HAP-1 (cell line): ENCODE measurements at regions not wholly inside any gene's neighbourhood (a gene's known extent, or its start where the extent isn't known, plus 50 kb on each side); places are given as distances from the start of the nearest gene placed in this dataset.

Experiments used
- DNase-seq, 2 experiments: peaks; one replicate each; pipeline ENCODE4 v3.0.0-alpha.2; 2016 to 2020; ENCODE audit warnings: low spot score in 2 of 2
- H3K27me3 ChIP-seq: fragments of 250-450 bp; sonication (Bioruptor Pico); 2 replicates; pipeline ENCODE4 v1.5.1; 2020; ENCODE audit warnings: low read depth, mild to moderate bottlenecking, moderate library complexity
- H3K36me3 ChIP-seq: fragments of 250-450 bp; sonication (Bioruptor Pico); replicated peaks from 2 replicates; pipeline ENCODE4 v1.5.1; 2020; ENCODE audit warnings: mild to moderate bottlenecking
- H3K4me1 ChIP-seq: fragments of 250-450 bp; sonication (Bioruptor Pico); 2 replicates; pipeline ENCODE4 v1.5.1; 2020; ENCODE audit warnings: mild to moderate bottlenecking
- H3K4me3 ChIP-seq: fragments of 250-450 bp; sonication (Bioruptor Pico); 2 replicates; pipeline ENCODE4 v1.5.1; 2020; ENCODE audit warnings: mild to moderate bottlenecking, moderate library complexity
- H3K9me3 ChIP-seq: fragments of 250-450 bp; sonication (Bioruptor Pico); 2 replicates; pipeline ENCODE4 v1.5.1; 2020; ENCODE audit warnings: mild to moderate bottlenecking, moderate library complexity
- in situ Hi-C: fragments of 300-500 bp; cut with MboI; formaldehyde crosslinking; loops from 3 replicates; pipeline ENCODE4 v1.14.3; 2020; ENCODE audit warnings: low sequenced_read_pairs, inconsistent platforms, mixed read lengths

DNA sequence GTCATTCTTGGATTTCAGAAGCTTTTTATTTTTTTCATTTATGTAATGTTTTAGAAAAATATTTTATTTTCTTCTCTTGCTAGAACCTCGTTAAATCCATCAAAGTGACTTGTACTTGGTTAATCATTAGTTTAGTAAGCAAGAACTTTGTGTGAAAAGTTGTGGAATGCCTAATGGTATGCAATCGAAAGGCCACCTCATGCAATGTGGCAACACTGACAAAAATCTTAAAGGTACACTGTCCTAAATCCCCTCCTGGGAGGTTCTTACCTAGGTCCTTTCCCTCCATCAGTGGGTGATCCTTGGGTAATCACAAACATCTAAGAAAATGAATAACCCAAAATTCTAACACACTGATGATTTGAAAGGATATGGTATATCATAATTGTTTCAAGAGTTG, 304.2 kb downstream of the DNAH5 start:
- DNase-seq = no peak
- Histone ChIP-seq H3K4me3 (no peak overlapping the region), H3K4me1 (no peaks in the 10 kb centered on the region), H3K36me3 (no peaks in the 10 kb centered on the region), H3K9me3 (no peaks in the 10 kb centered on the region), H3K27me3 (no peaks in the 10 kb centered on the region)
- in situ Hi-C loops = no loop called here

DNA sequence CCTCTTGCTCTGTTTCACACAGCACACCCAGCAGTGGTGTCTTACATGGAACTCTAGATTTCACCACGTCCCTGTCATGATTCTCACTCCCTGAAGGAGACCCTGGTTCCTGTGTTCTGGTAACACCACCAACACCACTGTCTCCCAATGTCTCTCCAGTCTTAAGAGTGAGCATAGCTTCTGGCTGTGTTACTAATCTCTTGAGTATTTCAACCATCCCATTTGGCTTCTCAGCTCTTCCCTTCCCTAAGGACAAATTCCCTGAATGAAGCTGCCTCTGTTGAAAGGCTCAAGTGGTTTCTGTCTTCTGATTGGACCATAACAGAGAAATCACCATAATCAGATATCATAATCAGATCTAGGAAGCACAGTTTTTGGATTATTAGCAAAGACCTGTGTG, 311.8 kb downstream of the DNAH5 start:
- no peaks in the 10 kb centered on the region for H3K36me3 ChIP-seq
- H3K4me1 ChIP-seq = no peaks in the 10 kb centered on the region
- in situ Hi-C loops = no loop called here
- H3K4me3 ChIP-seq = no peak overlapping the region
- no peaks in the 10 kb centered on the region for H3K27me3 ChIP-seq
- no peaks in the 10 kb centered on the region for H3K9me3 ChIP-seq
- DNase-seq = no peak

DNA sequence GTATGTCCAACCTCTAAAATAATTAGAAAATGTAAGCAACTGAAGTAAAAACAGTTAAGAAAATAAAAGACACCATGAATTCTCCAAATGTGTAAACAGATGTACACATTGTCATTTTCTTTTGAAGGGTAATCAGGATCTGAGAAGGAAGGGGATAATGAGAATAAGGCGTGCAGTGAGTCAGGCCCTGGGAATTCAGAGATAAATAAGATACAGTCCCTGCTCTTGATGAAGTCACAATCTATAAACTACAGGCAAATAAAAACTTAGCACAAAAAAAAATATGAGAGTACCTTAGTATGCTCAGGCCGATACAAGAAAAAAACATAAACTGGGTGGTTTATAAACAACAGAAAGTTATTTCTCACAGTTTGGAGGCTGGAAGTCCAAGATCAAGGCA, 315.3 kb downstream of the DNAH5 start:
- H3K4me3 ChIP-seq = no peak overlapping the region
- in situ Hi-C loops = no loop called here
- H3K4me1 ChIP-seq = no peaks in the 10 kb centered on the region
- H3K36me3 ChIP-seq = no peaks in the 10 kb centered on the region
- H3K9me3 ChIP-seq = no peaks in the 10 kb centered on the region
- H3K27me3 ChIP-seq = no peaks in the 10 kb centered on the region
- no peak for DNase-seq

DNA sequence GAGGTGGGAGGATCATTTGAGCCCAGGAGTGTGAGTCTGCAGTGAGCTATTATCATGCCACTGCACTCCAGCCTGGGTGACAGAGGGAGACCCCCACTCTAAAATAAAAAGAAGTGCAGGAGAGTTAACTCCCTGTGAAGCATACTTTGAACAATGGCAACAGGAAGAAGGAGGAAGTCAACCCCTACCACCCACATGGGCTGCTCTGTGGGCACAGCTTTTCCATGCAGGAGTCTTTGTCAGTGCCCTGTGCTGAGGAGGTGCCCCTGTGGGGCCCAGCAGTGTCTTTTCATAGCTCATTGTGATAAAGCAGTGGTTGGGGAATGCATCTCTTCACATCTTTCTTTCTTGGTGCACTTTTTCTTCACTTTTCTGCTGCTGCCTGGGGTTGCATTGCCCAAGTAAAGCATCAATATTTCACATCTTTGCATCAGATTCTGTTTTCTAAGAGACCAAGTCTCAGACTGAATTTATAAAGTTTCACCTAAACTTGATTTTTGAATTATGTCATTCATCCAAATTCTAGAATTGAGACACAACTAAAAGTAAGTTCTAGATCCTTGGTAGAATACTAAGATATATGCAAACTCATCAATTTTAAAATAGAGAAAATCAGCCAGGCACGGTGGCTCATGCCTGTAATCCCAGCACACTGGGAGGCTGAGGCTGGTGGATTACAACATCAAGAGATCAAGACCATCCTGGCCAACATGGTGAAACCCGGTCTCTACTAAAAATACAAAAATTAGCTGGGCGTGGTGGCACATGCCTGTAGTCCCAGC, 316.6 kb downstream of the DNAH5 start:
- Histone ChIP-seq H3K9me3 (no peaks in the 10 kb centered on the region), H3K4me3 (no peak overlapping the region), H3K36me3 (no peaks in the 10 kb centered on the region), H3K27me3 (no peaks in the 10 kb centered on the region), H3K4me1 (no peaks in the 10 kb centered on the region)
- in situ Hi-C loops = no loop called here
- no peak for DNase-seq

DNA sequence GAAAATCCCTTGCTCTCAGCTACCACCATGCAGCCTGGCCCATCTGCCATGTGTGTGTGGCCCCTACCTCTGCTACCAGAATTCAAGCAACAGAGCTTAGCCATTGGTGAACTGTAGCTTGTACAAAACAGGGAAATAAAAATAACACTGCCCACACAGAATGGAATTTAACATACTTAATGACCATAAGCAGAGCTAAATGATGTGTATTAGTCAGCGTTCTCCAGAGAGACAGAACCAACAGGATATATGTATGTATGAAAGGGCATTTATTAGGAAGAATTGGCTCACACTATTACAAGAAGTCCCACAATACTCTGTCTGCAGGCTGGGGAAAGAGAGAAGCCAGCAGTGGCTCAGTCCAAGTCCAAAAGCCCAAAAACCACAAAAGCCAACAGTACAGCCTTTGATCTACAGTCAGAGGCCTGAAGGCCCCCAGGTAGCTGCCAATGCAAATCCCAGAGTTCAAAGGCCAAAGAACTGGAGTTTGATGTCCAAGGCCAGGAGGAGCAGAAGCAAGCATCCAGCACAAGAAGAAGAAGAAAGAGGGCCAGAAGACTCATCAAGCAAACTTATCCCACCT, 318.8 kb downstream of the DNAH5 start:
- Histone ChIP-seq H3K36me3 (no peaks in the 10 kb centered on the region), H3K27me3 (no peaks in the 10 kb centered on the region), H3K4me3 (no peak overlapping the region), H3K4me1 (no peaks in the 10 kb centered on the region), H3K9me3 (no peaks in the 10 kb centered on the region)
- DNase-seq = no peak
- in situ Hi-C loops = no loop called here

DNA sequence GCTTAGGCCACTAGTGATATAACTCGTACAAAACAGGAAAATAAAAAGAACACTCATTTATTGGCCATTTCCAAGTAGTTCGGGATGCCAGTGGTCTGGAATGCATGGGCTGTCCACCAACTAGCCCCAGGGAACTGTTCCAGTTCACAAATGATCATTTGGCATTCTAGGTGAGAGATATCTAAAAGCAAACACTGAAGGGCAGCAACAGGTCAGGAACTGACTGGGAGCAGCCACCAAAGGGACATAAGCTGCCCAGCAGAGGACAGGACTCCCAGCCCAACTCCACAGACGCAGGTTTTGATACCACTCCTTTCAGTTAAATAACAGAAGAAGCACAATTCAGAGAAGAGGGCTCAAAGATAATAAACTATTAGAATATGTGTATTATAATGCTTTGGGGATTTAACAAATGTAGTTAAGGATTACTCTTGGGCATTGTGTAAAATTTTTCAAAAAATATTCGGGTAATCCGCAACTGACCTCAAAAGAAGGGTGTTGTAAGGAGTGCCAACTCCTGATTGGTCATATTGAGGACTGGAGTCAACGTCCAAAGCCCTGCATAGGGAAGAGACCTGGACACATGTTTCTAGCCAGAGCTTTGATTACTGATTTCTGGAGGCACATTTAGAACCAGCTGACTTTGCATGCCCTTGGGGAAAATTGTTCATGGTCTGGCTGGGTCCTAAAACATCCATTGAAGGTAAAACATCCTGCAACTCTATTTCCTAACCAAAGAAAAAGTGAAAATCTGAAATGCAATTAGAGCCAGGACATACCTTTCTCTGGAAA, 320.0 kb downstream of the DNAH5 start:
- Histone ChIP-seq H3K27me3 (no peaks in the 10 kb centered on the region), H3K4me3 (no peak overlapping the region), H3K9me3 (no peaks in the 10 kb centered on the region), H3K36me3 (no peaks in the 10 kb centered on the region), H3K4me1 (no peaks in the 10 kb centered on the region)
- DNase-seq = no peak
- in situ Hi-C loops = no loop called here

DNA sequence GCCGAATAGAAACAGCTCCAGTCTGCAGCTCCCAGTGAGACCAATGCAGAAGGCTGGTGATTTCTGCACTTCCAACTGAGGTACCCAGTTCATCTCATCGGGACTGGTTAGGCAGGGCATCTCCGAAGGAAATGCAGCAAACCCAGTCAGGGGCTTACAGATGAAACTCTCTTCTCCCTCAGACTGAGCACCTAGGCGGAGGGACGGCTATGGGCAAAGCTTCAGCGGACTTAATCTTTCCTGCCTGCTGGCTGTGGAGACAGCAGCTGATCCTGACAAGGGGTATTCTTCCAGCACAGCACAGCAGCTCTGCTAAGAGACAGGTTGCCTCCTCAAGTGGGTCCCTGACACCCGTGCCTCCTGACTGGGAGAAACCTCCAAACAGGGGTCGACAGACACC, 330.9 kb downstream of the DNAH5 start:
- no peaks in the 10 kb centered on the region for H3K4me1 ChIP-seq
- in situ Hi-C loops = no loop called here
- no peaks in the 10 kb centered on the region for H3K9me3 ChIP-seq

DNA sequence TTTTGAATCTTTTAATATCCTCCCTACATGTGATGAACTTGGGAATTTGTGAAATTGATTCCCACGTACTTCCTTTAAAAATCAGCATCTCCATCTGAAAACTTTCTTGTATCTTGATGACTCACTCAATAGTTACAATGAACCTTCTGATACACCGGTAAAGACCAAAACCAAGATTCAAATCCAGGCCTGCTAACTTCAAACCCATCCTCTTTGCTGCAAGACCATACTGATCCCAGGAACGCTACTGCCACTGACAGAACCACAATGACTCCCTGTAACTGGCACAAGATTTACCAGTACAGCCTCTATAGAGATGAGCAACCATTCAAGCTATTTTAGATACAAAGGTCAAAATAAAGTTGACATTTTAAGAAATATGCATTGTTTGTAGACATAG, 332.9 kb downstream of the DNAH5 start:
- Histone ChIP-seq H3K27me3 (no peaks in the 10 kb centered on the region), H3K4me3 (no peak overlapping the region), H3K9me3 (no peaks in the 10 kb centered on the region), H3K36me3 (no peaks in the 10 kb centered on the region), H3K4me1 (no peaks in the 10 kb centered on the region)
- no peak for DNase-seq
- in situ Hi-C loops = no loop called here

More for the DNA sequence above, 330.9 kb downstream of the DNAH5 start:
- no peak for DNase-seq
- H3K27me3 ChIP-seq = no peaks in the 10 kb centered on the region
- no peaks in the 10 kb centered on the region for H3K36me3 ChIP-seq
- no peak overlapping the region for H3K4me3 ChIP-seq

DNA sequence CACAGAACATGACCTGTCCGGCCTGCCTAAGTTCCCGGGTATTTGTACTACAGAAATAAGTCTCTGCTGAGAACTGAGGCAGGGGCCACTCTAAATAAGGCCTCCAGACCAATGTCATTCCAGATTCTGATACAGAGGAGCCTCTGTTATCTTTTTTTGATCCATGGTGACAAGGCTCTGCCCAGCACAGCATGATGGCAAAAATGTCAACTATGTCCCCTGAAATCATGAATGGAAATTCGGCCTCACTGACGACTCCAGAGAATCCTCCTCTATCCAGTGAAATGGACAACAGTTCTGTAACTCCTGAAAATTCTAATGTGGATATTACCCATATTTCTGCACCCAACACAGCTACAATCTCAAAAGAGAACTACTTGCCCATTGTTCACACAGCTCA, 335.0 kb downstream of the DNAH5 start:
- in situ Hi-C loops = no loop called here

DNA sequence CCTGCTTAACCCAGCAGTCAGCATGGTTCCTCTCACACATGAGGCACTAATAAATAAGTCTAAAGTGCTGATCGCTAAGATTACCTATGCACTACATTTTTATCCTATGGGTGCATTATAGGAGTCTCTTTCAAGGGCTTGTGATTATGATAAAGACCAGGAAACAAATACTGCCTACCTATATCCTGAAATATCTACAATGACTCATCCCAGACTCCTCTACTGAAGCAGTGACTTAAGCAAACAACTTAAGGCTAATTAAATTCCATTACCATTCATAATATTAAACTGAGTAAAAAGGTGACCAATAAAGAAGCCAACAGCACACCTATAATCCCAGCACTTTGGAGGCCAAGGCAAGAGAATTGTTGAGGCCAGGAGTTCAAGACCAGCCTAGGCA, 338.4 kb downstream of the DNAH5 start:
- H3K4me1 ChIP-seq = no peaks in the 10 kb centered on the region
- no peak for DNase-seq

More for the DNA sequence above, 335.0 kb downstream of the DNAH5 start:
- no peak for DNase-seq
- Histone ChIP-seq H3K4me1 (no peaks in the 10 kb centered on the region), H3K9me3 (no peaks in the 10 kb centered on the region), H3K36me3 (no peaks in the 10 kb centered on the region), H3K27me3 (no peaks in the 10 kb centered on the region), H3K4me3 (no peak overlapping the region)

DNA sequence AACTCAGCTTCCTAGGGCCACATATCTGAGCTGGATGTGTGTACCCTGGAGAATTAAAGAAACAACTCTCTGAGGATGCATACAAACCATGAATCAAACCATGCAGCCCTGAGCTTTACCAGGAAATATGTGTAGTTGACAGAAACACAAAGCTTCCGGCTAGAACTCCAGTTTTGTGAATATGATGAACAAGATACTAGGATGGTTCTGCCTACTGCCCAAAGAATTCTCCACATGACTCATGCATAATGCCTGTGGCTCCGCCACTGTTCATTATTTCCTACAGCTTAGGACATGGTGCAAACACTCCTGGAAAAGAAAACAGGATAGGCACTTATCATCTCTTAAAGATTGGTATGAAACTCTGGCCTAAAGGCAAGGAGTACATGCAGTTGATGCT, 343.4 kb downstream of the DNAH5 start:
- in situ Hi-C loops = no loop called here
- no peaks in the 10 kb centered on the region for H3K9me3 ChIP-seq
- no peaks in the 10 kb centered on the region for H3K27me3 ChIP-seq
- DNase-seq = no peak
- no peaks in the 10 kb centered on the region for H3K36me3 ChIP-seq
- no peaks in the 10 kb centered on the region for H3K4me1 ChIP-seq
- no peak overlapping the region for H3K4me3 ChIP-seq

More for the DNA sequence above, 338.4 kb downstream of the DNAH5 start:
- Histone ChIP-seq H3K36me3 (no peaks in the 10 kb centered on the region), H3K27me3 (no peaks in the 10 kb centered on the region), H3K4me3 (no peak overlapping the region), H3K9me3 (no peaks in the 10 kb centered on the region)
- in situ Hi-C loops = no loop called here

DNA sequence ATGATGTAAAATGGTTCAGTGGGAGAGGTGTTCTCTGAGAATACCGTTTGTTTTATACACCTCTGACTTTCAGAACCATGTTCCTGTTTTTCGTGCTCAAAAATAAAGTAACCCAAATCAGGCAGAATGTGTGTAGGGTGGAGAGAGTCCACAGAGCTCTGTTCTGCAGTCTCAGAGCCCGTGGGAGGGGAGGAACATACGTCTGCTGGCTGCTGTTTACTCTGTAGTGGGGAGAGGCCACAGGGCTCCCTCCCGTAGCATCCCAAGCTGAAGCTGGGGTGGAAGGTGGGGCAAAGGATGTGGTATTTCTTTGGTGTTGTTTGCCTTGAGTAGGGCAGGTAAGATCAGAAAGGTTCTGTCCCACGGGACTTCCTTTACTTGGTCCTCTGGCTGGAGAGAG, 348.5 kb downstream of the DNAH5 start:
- H3K9me3 ChIP-seq = no peaks in the 10 kb centered on the region
- H3K4me3 ChIP-seq = no peak overlapping the region
- no peak for DNase-seq
- H3K4me1 ChIP-seq = no peaks in the 10 kb centered on the region
- no peaks in the 10 kb centered on the region for H3K36me3 ChIP-seq
- H3K27me3 ChIP-seq = no peaks in the 10 kb centered on the region
- in situ Hi-C loops = no loop called here

DNA sequence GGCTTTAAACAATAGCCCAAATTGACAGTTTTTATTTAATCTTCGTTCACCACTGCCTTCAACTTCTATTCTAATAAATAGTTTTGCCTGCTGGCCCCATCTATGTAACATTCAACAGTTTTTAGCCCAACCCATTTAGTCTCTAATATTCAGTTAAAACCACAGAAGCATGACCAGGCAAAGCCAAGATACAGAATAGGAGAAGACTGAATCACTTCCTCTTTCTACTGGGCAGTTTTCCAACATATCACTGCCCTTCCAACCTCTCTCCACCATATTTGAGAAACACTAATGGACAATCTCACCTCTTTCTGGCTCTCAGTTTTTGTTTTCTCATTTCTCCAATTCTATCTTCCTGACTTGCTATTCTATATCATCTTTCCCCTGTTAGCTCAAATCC, 352.9 kb downstream of the DNAH5 start:
- in situ Hi-C loops = no loop called here
- Histone ChIP-seq H3K36me3 (no peaks in the 10 kb centered on the region), H3K4me1 (no peaks in the 10 kb centered on the region), H3K4me3 (no peak overlapping the region), H3K27me3 (no peaks in the 10 kb centered on the region), H3K9me3 (no peaks in the 10 kb centered on the region)
- no peak for DNase-seq

DNA sequence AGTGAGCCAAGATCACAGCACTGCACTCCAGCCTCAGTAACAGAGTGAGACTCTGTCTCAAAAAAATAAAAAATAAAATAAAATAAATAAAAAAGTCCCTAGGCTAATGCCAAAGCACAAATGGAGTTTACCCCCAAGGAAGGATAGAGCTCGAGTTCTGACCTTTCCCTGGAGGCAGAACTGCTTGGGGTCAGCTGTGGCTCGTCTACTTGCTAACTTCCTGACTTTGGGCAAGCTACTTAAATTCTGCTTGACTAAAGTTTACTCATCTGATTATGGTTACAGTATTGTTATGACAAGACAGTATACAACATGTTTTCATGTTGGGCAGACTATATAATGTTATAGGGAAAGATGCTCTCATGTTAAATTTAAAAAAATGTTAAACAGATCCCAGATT, 359.2 kb downstream of the DNAH5 start:
- in situ Hi-C loops = no loop called here
- no peak for DNase-seq
- Histone ChIP-seq H3K9me3 (no peaks in the 10 kb centered on the region), H3K4me1 (no peaks in the 10 kb centered on the region), H3K36me3 (no peaks in the 10 kb centered on the region), H3K4me3 (no peak overlapping the region), H3K27me3 (no peaks in the 10 kb centered on the region)
